HG03108 (cell line): ENCODE measurements at regions not wholly inside any gene's neighbourhood (a gene's known extent, or its start where the extent isn't known, plus 50 kb on each side); places are given as distances from the start of the nearest gene placed in this dataset.

ENCODE experiments used
- ATAC-seq: cut with Tn5 transposase; IDR thresholded peaks from one replicate; pipeline ENCODE4 v1.9.1; 2021; ENCODE audit warnings: moderate library complexity; ENCODE audit not compliant: unreplicated experiment

GRCh38 chr2:117698819-117699218, 115.7 kb upstream of the DDX18 start:
- ATAC-seq: no peak

- no peak for ATAC-seq
These were observed 114.0 kb upstream of the DDX18 start for GRCh38 chr2:117700471-117700870.

DNA sequence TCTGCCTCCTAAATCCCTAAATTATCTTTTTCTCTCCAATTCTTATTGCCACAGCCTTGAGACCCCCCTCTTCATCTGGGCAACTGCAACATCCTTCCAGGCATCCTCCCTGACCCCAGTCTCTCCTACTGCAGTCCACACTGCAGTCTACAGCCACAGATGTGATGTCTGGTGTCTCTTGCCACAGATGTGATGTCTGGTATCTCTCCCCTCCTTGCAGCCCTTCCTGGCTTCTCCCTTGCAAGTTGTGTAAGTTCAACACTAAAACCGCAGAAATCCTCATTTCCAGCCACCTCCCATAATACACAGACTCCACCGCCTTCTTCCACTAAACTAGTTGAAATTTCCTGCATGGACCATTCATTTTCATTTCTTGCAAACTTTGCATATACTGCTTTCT, 113.1 kb upstream of the DDX18 start:
- ATAC-seq: no peak

- no peak for ATAC-seq
These were observed 112.4 kb upstream of the DDX18 start for GRCh38 chr2:117702098-117702497.

- ATAC-seq: no peak
These were observed 110.6 kb upstream of the DDX18 start for GRCh38 chr2:117703858-117704257.

DNA sequence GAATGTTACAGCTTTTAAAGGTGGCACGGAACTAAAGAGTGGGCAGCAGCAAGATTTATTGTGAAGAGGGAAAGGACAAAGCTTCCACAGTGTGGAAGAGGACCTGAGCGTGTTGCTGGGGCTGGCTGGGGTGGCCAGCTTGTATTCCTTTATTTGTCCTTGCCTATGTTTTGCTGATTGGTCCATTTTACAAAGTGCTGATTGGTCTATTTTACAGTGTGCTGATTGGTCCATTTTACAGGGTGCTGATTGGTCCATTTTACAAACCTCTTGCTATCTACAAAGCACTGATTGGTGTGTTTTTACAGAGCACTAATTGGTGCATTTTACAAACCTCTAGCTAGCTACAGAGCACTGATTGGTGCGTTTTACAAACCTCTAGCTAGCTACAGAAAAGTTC, 109.7 kb upstream of the DDX18 start:
- ATAC-seq: no peak

DNA sequence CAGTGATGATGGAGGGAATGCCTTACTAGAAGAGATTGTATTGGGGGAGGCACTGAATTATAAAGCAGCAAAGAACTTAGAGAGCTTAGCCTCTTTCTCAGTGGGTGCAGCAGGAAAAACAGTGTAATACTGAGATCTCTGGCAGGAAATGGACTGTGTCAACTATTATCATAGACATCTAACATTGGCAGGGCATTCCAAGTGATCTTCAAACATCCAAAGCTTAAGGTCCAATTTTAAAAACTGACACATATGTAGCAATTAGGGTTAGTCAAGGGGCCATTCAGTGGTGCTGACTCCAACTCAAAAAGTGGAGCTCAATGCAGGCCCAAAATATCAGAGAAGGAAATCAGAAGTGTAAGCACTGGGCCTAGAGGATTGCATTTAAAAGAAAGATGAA, 106.6 kb upstream of the DDX18 start:
- ATAC-seq: no peak

DNA sequence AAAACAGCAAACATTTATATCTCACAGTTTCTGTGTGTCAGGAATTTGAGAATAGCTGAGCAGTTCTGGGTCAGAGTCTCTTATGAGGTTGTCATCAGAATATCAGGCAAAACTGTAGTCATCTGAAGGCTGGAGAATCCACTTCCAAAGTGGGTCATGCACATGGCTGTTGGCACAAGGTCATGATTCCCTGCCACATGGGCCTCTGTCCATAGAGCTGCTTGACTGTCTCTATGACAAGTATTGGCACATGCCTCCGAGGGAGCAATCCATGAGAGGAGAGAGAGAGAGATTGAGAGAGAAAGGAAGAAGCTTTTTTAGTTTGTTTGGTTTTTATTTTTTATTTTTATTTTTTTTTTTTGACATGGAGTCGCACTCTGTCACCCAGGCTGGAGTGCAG, 101.8 kb upstream of the DDX18 start:
- no peak for ATAC-seq

DNA sequence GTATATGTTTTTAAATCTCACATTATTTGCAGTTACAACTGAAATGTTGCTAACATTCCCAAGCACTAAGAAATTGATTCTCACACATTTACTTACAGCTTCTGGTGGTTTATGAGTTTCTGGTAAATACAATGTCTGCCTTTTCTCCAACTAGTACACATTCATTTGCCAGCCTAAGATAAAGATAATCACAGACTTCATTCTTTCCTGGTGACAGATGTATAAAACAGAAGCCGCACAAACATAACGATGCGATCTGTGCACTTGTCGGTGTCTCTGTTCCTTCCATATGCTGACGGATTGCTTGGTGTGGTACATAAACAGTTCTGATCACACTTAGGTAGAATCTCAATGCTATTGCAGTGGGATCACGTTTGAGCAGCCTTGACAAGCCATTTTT, 100.4 kb upstream of the DDX18 start:
- ATAC-seq: no peak

DNA sequence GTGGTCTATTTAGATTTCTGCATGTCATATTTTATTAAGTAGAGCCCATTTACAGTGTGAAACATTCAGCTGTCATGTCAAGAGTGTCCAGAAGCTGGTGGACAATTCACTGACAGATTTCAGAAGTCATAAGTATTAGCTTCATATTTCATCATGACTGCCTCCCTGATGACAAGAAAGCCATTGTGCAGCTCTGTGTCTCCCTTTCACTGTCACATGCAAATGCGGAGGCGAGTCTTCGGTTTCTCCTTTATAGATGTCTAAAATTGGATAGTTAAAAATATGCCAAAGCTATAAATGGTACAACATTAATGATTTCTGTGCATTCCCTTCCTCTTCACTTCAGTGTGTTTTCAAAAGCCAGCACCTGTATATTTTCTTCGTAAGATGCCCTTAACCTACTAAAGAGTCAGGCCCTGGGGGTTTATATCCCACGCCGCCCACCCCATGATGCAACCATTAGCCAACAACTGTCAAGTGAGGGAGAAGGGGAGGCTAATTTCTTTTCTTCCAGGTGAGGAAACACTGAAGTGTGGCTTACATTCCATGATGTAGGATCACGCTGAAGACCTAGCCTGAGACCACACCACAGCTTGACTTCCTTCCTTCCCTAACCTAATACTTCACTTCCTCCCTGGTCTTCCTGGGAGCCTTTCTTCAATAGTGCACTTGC, 99.6 kb upstream of the DDX18 start:
- ATAC-seq: no peak

DNA sequence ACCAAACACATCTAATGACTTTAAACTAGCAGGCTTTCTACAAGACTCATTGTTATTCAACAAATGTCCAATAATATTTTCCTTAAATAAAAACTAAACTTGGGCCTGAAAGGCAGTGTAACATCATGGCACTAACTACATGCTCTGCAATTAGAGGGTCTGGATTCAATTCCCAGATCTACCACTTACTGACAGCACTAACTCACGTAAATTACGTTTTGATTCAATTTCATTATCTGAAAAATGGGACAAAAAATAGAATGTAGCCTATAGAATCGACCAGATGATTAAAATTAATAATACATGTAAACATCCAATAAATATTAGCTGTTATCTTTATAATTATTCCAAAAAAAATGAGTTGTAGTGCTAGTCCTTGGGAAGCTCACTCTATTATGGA, 98.0 kb upstream of the DDX18 start:
- no peak for ATAC-seq

DNA sequence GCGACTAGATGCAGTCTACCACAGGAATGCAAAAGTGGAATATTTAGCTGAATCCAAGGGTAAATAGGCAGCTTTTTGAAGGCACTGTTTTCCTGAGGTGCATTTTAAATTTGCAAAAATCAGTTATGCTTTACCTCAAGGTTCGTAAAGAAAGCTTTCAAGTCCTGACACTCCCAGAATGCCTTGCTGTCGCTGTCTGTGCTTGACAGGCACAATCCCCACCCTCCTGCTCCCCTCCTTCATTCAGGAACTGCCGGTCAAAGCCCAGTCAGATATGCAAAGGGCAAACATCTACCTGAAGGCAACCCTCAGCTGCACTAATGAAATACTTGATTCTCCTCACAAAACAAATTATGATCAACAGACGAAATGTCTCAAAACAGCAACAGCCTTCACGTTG, 97.4 kb upstream of the DDX18 start:
- no peak for ATAC-seq

DNA sequence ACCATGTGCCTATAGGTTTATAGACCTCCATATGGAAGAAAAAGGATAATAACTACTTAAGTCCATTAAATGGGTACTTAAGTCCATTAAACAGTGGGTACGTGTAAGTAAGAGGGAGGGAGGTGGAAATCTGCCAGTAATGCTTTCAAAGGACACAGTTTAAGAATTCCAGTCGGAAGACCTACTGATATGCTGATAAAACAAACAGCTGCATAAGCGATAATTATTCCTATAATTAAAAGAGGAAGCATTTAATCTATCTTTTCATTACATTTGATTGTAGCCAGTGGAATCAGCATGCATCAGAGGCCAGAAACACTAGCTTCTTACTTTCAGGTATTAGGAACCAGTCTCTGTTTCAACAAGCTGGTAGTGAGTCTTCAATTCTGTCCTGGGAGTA, 96.4 kb upstream of the DDX18 start:
- ATAC-seq: no peak

DNA sequence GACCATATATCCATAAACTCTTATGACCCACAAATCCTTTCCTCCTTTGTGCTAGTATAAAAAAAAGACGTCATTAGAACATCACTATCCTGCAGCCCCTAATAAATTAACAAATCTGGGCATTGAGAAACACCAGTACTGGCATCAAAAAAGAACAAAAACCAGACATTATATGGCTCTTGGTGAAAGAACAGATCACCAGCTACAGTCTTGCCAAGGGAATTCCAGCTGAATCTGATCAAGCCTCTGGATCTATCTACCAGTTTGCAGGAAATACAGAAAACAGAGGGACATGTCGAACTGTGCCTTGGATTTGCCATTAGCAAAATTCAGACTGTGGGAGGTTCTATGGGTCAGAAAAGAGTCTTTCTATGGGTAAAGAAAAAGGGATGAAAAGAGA, 93.7 kb upstream of the DDX18 start:
- no peak for ATAC-seq

GRCh38 chr2:117723483-117723882, 91.0 kb upstream of the DDX18 start:
- no peak for ATAC-seq

- no peak for ATAC-seq
These were observed 90.5 kb upstream of the DDX18 start for GRCh38 chr2:117723888-117724434.

DNA sequence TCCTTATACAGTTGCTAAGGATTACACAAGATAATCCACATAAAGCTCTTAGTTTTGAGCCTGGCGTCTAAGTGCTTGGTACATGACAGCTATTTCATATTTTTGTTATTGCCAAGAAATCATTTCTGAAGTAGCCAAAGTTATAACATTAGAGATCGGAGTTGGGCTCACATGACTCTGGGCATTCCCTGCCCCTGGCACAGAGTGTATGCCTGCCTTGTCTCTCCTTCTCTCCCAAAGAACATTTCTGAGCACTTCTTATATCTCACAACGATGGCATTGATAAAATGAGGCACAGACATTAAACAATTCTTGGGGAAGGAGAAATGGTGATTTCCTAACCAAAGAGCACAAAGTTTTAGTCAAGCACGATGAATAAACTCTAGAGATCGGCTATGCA, 87.7 kb upstream of the DDX18 start:
- no peak for ATAC-seq

DNA sequence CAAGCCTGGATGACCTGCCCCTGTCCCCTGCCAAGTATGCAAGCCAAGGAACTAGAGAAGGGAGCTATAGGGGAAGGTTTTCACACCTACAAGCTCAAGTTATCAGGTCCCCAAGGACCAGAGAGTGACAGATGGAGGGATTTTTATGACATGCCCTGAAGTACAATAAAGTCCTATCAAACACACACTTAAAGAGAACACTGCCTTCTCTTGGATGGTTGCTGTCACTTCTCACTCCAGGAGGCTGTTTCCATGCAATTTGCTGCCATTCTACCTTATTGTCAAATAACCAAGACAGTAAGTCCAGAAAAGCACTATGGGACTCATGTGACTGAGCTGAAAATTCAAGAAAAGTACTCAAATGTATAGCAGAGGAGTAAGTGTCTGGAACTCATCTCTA, 76.6 kb upstream of the DDX18 start:
- ATAC-seq: no peak

GRCh38 chr2:117738991-117739839, 75.3 kb upstream of the DDX18 start:
- ATAC-seq: no peak

- ATAC-seq: no peak
These were observed 69.0 kb upstream of the DDX18 start for GRCh38 chr2:117745537-117745936.

DNA sequence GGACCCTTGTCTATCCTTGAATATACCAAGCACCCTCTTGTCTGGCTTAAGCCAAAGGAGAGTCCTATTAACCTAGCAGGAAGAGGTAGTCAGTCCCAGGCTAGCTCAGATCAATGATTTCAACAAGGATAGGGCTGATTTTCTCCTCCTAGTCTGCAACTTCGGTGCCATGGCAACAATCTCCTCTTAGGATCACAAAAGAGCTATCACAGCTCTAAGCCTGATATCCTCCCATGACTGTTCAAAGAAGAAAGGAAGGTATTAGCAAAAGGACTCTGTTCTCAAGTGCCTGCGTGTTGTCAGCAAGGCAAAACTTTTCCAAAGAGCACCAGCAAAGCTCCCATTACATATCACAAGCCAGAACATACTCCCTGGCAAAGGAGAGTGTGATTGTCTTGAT, 58.7 kb upstream of the DDX18 start:
- ATAC-seq: no peak

DNA sequence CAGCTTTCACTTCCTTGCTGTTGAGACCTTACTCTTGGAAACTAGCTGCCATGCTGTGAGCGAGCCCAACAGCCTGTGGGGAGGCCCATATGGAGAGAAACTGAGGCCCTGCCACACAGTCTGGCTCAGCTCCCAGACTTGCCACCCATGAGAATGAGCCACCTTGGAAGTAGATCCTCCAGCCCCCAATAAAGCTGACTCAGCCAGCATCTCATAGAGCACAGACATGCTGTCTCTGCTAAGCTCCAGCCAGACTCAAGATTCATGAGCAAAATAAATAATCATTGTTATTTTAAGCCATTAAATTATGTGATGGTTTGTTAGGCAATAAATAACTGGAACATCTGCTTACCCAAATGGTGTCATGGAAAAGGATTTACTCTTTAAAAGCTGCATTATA, 53.6 kb upstream of the DDX18 start:
- ATAC-seq: no peak
